NCI-H82 treated with DMSO at 0.1 percent for 48 hours (cell line): ENCODE measurements at regions not wholly inside any gene's neighbourhood (a gene's known extent, or its start where the extent isn't known, plus 50 kb on each side); places are given as distances from the start of the nearest gene placed in this dataset.
"Not testable (repeated sequence)": the region's sequence is repeated elsewhere in the genome, so short reads cannot be mapped to it uniquely, and the experiment has no call there.

ENCODE experiments used
- DNase-seq: peaks from one replicate; lab custom pipeline; 2025; ENCODE audit not compliant: unreplicated experiment; lab: John Stamatoyannopoulos, UW

GRCh38 chr2:36235882-36236281 lies 119.7 kb upstream of the CRIM1 start:
- DNase-seq = no peak

DNA sequence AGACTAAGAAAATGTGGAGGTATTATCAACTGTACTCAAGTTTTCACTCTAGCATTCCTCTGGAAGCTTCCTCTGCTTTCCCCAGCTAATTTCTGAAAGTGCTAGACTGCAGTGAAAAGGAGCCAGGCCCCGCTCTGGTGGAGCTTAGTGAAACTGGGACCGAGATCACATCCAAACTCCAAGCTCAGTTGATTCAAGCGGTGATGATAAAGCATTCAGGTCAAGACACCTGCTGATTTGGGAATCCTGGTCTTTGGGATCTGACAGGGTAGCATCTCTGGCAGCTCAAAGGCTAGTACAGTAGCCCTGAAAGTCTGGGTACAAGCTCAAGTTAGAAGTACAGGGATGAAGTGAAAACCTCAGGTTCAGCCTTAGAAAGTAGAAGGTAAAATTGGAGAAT lies 120.2 kb upstream of the CRIM1 start:
- DNase-seq = no peak

GRCh38 chr2:36223259-36223658 lies 132.3 kb upstream of the CRIM1 start:
- no peak for DNase-seq

DNA sequence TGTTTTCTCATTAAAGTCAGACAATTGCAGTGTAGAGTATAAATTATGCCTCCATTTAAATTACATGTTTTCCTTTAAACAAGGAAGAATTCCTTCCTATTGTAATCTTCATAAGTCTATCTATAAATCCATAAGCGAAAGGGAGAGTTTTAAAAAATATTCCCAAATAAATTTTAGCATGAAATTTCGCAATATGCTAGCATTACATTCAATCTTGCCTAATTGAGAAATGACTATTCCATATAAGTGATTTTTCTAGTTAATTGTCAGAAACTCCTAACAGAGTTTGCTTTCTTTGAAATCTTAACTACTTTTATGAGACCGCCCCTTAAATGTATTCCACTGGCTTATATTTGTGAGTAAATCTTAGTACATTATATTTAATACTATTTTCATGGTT lies 133.1 kb upstream of the CRIM1 start:
- DNase-seq = no peak

DNA sequence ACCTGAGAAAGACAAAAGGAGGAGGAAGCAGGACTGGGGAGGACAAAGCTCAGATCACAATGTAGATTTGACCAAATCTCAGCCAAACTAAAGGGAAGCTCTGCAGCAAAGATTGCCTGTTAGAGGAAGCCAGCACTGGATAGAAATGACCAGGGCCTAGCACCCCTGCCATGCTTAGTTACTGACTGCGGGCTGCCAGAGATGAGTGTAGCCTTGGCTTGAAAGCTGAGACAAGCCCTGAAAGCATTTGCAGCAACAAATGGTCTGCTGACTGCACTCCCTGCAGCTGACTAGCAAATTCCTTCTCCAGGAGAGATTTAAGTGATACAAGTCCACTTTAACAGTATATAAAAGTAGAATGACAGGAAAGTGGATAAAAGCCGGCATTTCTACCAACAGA lies 140.9 kb upstream of the CRIM1 start:
- DNase-seq = no peak

DNA sequence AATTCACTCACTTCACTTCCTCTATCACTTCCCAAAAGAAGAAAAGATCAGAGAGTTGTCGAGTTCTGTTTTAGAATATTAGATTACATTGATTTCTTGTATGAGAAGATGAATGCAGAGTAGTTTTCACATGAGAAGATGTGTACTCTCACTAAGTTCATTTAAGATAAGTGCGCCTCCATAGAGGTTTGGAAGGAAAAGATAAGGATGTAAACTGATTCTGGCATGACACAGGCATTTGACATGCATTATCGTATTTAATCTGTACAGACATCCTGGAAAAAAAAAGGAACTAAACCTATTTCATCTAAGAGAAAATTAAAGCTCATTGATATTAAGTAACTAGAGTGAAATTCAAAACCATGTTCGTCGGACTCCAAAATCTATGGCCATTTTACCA lies 152.2 kb upstream of the CRIM1 start:
- no peak for DNase-seq

DNA sequence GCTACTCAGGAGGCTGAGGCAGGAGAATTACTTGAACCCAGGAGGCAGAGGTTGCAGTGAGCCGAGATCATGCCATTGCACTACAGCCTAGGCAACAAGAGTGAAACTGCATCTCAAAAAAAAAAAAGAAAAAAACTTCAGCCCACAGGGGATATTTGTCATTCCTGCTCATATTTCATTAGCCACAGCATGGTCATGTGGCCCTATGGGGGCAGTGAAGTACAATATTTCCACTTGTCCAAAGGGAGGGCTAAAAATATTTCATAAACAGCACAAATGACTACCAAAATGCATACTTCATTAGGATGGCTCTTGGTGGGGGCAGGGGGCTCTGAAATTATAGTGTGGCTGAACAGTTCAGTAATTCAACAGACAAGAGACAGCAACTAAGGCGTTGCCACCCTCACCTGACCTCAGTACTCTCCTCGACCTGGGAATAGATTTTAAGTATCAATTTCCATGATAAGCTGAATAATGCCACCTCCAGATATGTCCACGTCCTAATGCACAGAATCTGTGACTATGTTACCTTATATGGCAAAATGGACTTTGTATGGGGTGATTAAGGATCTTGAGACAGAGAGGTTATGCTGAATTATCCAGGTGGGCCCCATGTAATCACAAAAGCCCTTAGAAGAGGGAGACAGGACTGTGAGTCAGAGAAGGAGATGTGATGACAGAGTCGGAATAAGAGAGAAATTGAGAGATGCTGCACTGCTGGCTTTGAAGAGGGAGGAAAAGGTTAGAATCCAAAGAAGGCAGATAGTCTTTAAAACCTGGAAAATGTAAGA lies 158.2 kb upstream of the CRIM1 start:
- no peak for DNase-seq

- DNase-seq = no peak
Observed at GRCh38 chr2:36193680-36194079, 161.9 kb upstream of the CRIM1 start.

DNA sequence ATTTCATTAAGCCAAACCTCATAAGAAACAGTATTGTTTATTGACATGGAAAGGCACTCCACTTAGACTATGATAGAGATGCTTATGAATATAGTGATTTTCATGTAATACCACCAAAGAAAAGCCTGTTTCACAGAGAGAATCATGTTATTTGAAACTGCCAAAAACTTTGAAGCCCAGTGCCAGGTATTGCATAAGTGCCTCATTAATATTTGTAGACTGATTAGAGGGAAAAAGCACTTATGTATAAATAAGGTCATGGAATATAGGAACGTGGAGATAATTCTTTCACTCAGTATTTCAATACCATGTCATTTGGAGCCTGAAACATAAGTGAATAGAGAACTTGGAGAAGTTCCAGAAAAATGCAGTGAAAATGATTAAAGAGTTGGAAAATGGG lies 162.6 kb upstream of the CRIM1 start:
- DNase-seq = no peak

- DNase-seq = no peak
Observed at GRCh38 chr2:36190097-36190496, 165.5 kb upstream of the CRIM1 start.

GRCh38 chr2:36185624-36186023 lies 170.0 kb upstream of the CRIM1 start:
- no peak for DNase-seq

GRCh38 chr2:36184848-36185247 lies 170.7 kb upstream of the CRIM1 start:
- DNase-seq = no peak

GRCh38 chr2:36180789-36181482 lies 174.6 kb upstream of the CRIM1 start:
- not testable (repeated sequence) for DNase-seq

GRCh38 chr2:36180293-36180692 lies 175.3 kb upstream of the CRIM1 start:
- DNase-seq = not testable (repeated sequence)

GRCh38 chr2:36179668-36180269 lies 175.8 kb upstream of the CRIM1 start:
- DNase-seq = not testable (repeated sequence)

DNA sequence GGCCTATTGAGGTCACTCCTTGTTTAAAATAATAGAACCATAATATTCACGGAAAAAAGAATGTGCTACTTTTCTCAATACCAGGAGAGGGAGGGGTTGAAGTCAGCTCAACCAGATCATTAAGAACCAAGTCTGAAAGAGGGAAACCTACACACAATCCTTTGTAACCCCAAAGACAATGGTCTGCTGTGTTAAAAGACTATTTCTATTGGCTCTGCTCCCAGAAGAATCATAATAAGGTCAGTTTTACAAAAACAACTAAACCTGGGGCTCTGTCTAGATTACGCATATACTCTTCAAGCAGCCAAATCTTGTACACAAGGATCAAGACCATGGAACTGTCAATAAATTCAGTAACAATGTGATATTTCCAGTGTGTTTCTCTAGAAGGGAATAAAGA lies 177.2 kb upstream of the CRIM1 start:
- no peak for DNase-seq

DNA sequence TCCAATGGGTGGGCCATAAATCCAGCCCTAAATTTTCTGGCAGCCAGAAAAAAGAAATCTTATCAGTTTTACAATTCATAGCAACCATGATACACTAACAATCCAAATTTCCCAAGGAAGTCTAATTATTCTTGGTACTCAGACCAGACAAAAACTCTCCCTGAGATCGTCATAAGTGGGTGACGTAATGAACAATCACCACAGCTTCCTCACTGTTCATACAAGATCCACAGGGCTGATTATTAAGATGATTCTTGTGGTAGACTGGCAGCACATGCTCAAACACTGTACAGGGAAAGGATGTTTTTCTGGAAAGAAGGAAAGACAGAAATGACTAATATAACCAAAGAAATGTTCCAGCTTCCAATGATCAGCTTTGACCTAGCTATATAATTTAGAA lies 178.3 kb upstream of the CRIM1 start:
- no peak for DNase-seq

DNA sequence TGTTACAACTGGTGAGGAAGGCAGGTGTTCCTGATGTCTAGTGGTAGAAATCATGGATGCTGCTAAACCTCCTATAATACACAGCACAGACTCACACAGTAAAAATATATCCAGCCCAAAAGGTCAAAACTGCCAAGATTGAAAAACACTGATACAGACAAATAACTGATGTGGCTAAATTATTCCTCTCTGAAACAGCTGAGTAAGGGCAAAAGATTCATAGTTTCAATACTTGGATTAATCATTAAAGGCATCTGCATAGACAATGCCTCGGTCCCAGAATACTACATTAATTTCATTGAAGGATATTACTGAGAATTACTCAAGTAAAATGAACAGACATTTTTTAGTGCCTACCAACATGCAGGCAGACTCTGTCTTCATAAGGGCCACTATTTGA lies 180.7 kb upstream of the CRIM1 start:
- no peak for DNase-seq

GRCh38 chr2:36173760-36174404 lies 181.7 kb upstream of the CRIM1 start:
- no peak for DNase-seq

DNA sequence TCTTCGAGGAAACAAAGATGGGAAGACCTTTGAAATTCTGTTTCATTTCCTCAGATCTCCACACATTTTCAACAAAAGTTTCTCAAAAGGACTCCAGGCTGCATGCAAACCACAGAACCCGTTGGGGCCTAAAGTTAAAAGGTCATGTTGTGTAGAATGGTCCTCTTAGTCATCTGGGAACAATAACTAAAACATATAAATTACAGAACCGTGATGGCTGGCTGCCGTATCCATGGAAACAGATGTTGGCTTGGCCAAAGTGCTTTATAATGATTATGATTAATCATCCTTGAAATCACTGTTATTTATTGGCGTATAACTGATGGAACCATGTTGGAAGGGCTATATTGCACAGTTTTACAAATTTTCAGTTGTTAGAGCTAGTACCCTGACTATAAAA lies 182.8 kb upstream of the CRIM1 start:
- no peak for DNase-seq

DNA sequence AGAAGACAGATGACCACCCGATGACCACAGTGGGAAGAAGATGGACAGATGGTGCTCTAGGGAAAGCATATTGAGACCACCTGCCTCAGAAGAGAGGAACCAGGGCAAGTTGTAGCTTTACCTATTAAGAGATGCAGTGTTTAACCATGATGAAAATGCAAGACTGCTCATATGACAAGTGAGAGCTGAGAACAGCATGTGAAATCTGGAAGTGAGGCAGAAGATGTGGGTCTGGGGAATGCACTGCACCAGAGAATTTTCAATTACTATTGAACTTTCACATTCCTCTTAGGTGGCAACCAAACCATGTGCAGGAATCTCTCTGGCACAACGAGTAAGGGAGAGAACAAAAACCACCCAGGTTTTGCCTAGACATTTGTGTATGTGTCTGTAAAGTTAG lies 184.8 kb upstream of the CRIM1 start:
- DNase-seq = no peak

DNA sequence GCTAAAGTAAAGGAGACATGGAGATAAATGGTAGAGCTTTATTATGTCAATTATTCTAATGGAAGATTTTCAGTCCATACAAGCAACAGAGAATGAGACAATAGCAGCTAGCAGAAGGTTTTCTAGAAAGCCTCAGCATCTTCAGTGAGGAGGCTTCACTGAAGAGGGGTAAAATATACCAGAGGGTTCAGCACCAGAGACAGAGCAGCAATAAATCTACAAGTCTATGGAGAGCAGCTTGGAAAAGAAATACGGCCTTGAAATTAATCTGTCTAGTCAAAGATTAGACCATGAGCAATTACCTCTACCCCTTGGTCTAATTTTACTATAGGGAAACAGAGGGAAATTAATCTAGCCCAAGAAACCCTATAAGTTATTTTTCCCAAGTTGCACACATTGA lies 185.7 kb upstream of the CRIM1 start:
- DNase-seq = no peak
